ENCODE measurements at regions not wholly inside any gene's neighbourhood (a gene's known extent, or its start where the extent isn't known, plus 50 kb on each side); places are given as distances from the start of the nearest gene placed in this dataset.

GRCh38 chr15:92845126-92845508, 55.0 kb upstream of the CHD2 start:
- no peaks in the 10 kb centered on the region for H3K36me3 ChIP-seq (ENCODE audit: insufficient read depth, low read length)
- H3K27ac ChIP-seq (ENCODE audit: low read depth in 1 of 2, low read length in 2 of 2), result peak overlapping the region; percentile 37 to 75
- no peaks in the 10 kb centered on the region for H3K27me3 ChIP-seq (ENCODE audit: control insufficient read depth in 1 of 2, insufficient read depth in 2 of 2, low read length in 2 of 2)
- H3K4me3 Mint-ChIP-seq, result peak overlapping the region; percentile 88
- peak; percentile 46 for ATAC-seq (ENCODE audit: poor library complexity)
- H3K27me3 Mint-ChIP-seq, result no peaks in the 10 kb centered on the region
- ChIA-PET CTCF (interaction anchor here (1.1 to 1.7 kb wide), 2 partner anchors 14 to 36 kb away, joined by 5 to 6 read pairs; no protein-coding TSS in a partner anchor), POLR2A (interaction anchor here (0.6 to 15.2 kb wide), 12 partner anchors 9 to 73 kb away, joined by 3 to 305 read pairs (median 5); partner anchors contain the start of gene CHD2)
- intact Hi-C loops (cut with DNase I, micrococcal nuclease), result loop anchor here (2.0 to 5.0 kb wide), 2 partner anchors 14 to 38 kb away; no protein-coding TSS in a partner anchor
- peaks cover 79% of the 10 kb centered on the region for H3K4me1 ChIP-seq (ENCODE audit: insufficient read depth, low read length)
- DNase-seq, result peak in 3 of 14 experiments; percentile 76 to 84 (median 81)
- H3K27ac Mint-ChIP-seq, result peak overlapping the region; percentile 91
- peak overlapping the region; percentile 31 for H3K4me3 ChIP-seq (ENCODE audit: low read length)
- H3K4me1 Mint-ChIP-seq (ENCODE audit: low read depth), result peaks cover 63% of the 10 kb centered on the region
- H3K9me3 ChIP-seq (ENCODE audit: control insufficient read depth in 1 of 2, insufficient read depth in 1 of 2, low read length in 2 of 2), result peaks cover 0 to under 1% of the 10 kb centered on the region in 2 experiments
- no peak for TF ChIP-seq CTCF (IDR thresholded peaks at IDR 0.05)
- no peaks in the 10 kb centered on the region for H3K36me3 Mint-ChIP-seq (ENCODE audit: low read depth)
- H3K9me3 Mint-ChIP-seq, result no peaks in the 10 kb centered on the region

GRCh38 chr15:92846741-92847140, 53.4 kb upstream of the CHD2 start:
- TF ChIP-seq CTCF (IDR thresholded peaks at IDR 0.05), result no peak
- CTCF ChIA-PET, result interaction anchor here (1.0 kb wide), 1 partner anchor 37 kb away, joined by 3 read pairs; no protein-coding TSS in a partner anchor
- DNase-seq, result no peak
- Histone ChIP-seq H3K4me3 (ENCODE audit: low read length) (no peak overlapping the region), H3K9me3 (ENCODE audit: control insufficient read depth in 1 of 2, insufficient read depth in 1 of 2, low read length in 2 of 2) (peaks cover 0 to 3% of the 10 kb centered on the region in 2 experiments), H3K4me1 (ENCODE audit: insufficient read depth, low read length) (peaks cover 72% of the 10 kb centered on the region), H3K27ac (ENCODE audit: low read depth in 1 of 2, low read length in 2 of 2) (no peak overlapping the region), H3K36me3 (ENCODE audit: insufficient read depth, low read length) (no peaks in the 10 kb centered on the region), H3K27me3 (ENCODE audit: control insufficient read depth in 1 of 2, insufficient read depth in 2 of 2, low read length in 2 of 2) (no peaks in the 10 kb centered on the region)
- H3K4me1 Mint-ChIP-seq (ENCODE audit: low read depth), result peaks cover 64% of the 10 kb centered on the region
- POLR2A ChIA-PET, result interaction anchor here (1.0 to 15.2 kb wide), 4 partner anchors 15 to 37 kb away, joined by 3 to 305 read pairs (median 36); no protein-coding TSS in a partner anchor
- intact Hi-C loops (cut with DNase I, micrococcal nuclease), result loop anchor here in 1 of 2 experiments (5.0 kb wide), 1 partner anchor 39 kb away; no protein-coding TSS in a partner anchor
- peak overlapping the region; percentile 91 for H3K27ac Mint-ChIP-seq
- no peaks in the 10 kb centered on the region for H3K27me3 Mint-ChIP-seq
- H3K9me3 Mint-ChIP-seq, result no peaks in the 10 kb centered on the region
- no peak overlapping the region for H3K4me3 Mint-ChIP-seq
- H3K36me3 Mint-ChIP-seq (ENCODE audit: low read depth), result no peaks in the 10 kb centered on the region
- no peak for ATAC-seq (ENCODE audit: poor library complexity)

- Mint-ChIP-seq H3K4me3 (no peak overlapping the region), H3K27ac (peak overlapping the region; percentile 95), H3K36me3 (ENCODE audit: low read depth) (no peaks in the 10 kb centered on the region), H3K9me3 (no peaks in the 10 kb centered on the region), H3K4me1 (ENCODE audit: low read depth) (peaks cover 65% of the 10 kb centered on the region), H3K27me3 (no peaks in the 10 kb centered on the region)
- Histone ChIP-seq H3K4me1 (ENCODE audit: insufficient read depth, low read length) (peaks cover 61% of the 10 kb centered on the region), H3K4me3 (ENCODE audit: low read length) (no peak overlapping the region), H3K27ac (ENCODE audit: low read depth in 1 of 2, low read length in 2 of 2) (no peak overlapping the region), H3K27me3 (ENCODE audit: control insufficient read depth in 1 of 2, insufficient read depth in 2 of 2, low read length in 2 of 2) (no peaks in the 10 kb centered on the region), H3K36me3 (ENCODE audit: insufficient read depth, low read length) (no peaks in the 10 kb centered on the region), H3K9me3 (ENCODE audit: control insufficient read depth in 1 of 2, insufficient read depth in 1 of 2, low read length in 2 of 2) (peaks cover 0 to 3% of the 10 kb centered on the region in 2 experiments)
- ChIA-PET CTCF (interaction anchor here (3.2 kb wide), 1 partner anchor 39 kb away, joined by 16 read pairs; no protein-coding TSS in a partner anchor), POLR2A (interaction anchor here (0.6 to 15.2 kb wide), 8 partner anchors 15 to 127 kb away, joined by 3 to 305 read pairs (median 7); partner anchors contain the start of gene CHD2)
- DNase-seq (no peak), ATAC-seq (ENCODE audit: poor library complexity) (no peak)
- intact Hi-C loops (cut with DNase I, micrococcal nuclease), result loop anchor here (2.0 to 5.0 kb wide), 4 partner anchors 15 to 41 kb away; no protein-coding TSS in a partner anchor
- TF ChIP-seq CTCF (IDR thresholded peaks at IDR 0.05), result no peak
Observed at GRCh38 chr15:92847841-92848240, 52.3 kb upstream of the CHD2 start.
